ENCODE measurements at regions not wholly inside any gene's neighbourhood (a gene's known extent, or its start where the extent isn't known, plus 50 kb on each side); places are given as distances from the start of the nearest gene placed in this dataset.
A peak's percentile ranks its signal among the peaks of the same experiment; 100 is the strongest.

DNA sequence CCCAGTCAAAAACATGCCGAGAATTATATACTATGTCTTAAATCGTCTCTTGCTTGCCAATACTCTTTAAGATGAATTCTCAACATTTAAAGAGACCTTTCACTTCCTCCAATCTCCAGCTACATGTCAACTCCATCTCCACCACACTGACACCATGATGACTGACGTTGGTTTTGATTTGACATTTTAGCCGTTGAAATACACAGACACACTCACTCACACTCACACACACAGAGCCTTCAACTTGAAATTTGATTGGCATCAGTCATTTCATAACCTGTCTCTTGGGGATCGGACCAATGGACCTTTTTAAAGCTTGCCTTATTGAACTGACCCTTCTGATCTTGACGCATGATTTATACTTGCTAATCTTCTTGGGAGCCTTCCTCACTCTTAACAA, 230.8 kb upstream of the PIK3C3 start:
- intact Hi-C loops (cut with DNase I) = no loop called here
- H3K27me3 ChIP-seq (ENCODE audit: control insufficient read depth, insufficient read depth) = no peaks in the 10 kb centered on the region
- no peaks in the 10 kb centered on the region for H3K4me1 ChIP-seq (ENCODE audit: control insufficient read depth, insufficient read depth, low read length)
- no peak overlapping the region for H3K4me3 ChIP-seq (ENCODE audit: low read length)
- DNase-seq (no peak), ATAC-seq (no peak)
- WGBS = 85% methylated on average over 6 of the region's 6 CpGs
- no peaks in the 10 kb centered on the region for H3K9me3 ChIP-seq (ENCODE audit: control insufficient read depth, low read length)
- H3K27ac ChIP-seq (ENCODE audit: low read length) = no peak overlapping the region

DNA sequence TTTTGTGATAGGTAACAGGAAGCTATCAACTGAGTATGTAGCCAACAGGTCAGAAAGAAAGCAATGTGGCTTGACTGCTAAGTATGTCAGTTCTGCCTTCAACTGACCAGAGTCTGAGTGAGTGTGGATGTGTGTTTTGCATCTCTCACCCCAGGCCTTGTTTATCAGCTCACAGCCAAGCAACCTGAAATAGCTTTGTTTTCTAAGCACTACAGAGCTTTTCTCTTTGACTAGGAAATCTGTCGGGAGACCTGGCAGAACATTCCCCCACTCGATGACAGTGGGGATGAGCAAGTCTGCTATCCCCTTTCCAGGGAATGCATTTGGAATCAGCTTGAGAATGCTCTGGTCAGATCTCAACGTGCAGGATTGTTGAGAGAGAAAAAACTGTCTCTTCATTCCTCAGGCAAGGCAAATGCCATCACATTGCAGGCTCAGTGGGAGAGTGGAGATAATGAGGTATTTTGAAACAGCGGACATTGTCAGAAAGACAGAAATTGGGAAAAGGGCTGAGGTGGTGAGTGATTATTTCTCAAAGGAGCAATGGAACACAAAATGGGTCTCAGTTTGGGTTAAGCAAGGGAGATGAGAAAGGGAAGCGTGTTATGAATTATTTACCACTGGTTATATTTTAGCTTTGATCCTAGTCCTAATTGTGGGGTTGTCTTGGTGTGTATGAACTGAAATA, 233.8 kb upstream of the PIK3C3 start:
- Histone ChIP-seq H3K27ac (ENCODE audit: low read length) (no peak overlapping the region), H3K9me3 (ENCODE audit: control insufficient read depth, low read length) (no peaks in the 10 kb centered on the region), H3K27me3 (ENCODE audit: control insufficient read depth, insufficient read depth) (no peaks in the 10 kb centered on the region), H3K4me3 (ENCODE audit: low read length) (no peak overlapping the region), H3K4me1 (ENCODE audit: control insufficient read depth, insufficient read depth, low read length) (no peaks in the 10 kb centered on the region)
- ATAC-seq = peak; percentile 28 to 78
- WGBS = 41% methylated on average over 5 of the region's 5 CpGs
- peak in 1 of 3 donors; percentile 19 for DNase-seq
- intact Hi-C loops (cut with DNase I) = no loop called here

DNA sequence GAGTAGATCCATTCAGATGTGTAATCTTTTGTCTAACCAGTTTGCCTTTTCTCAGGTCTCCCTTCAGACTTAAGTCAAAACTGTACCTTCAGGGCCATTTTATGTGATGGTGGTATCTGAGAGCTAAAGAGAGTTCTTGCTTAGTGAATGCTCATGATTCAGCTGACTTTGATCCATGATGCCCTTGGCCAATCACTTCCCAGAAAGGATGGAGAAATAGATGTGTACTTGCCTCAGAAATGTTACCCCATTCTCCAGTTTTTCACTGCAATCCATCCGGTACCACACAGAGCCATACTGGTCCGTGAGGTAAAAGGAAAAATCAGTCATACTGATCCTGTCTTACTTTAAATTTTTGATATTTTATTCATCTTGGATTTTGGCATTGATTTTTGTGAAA, 234.8 kb upstream of the PIK3C3 start:
- no peak for DNase-seq
- intact Hi-C loops (cut with DNase I) = no loop called here
- 98% methylated on average over 2 of the region's 2 CpGs for WGBS

DNA sequence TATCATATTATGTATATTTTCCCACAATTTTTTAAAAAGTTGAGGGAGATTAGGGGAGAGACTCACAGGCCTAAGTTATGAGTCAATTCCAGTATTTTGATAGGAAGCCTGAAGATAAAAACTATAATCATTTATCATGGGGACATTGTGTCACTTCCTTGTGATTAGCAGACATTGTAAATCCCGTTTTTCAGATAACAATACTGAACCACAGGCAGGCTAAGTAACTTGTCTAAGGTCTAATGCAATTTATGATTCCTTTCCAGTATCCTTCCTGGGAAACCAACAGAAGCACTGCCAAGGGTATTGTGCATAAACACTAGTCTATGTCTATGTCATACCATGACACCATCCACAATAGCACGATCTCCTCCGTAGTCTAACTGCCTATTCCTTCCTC, 235.2 kb upstream of the PIK3C3 start:
- ATAC-seq (no peak), DNase-seq (no peak)
- intact Hi-C loops (cut with DNase I) = no loop called here
- WGBS = 30% methylated on average over 3 of the region's 3 CpGs
- H3K27me3 ChIP-seq (ENCODE audit: control insufficient read depth, insufficient read depth) = no peaks in the 10 kb centered on the region
- no peak overlapping the region for H3K27ac ChIP-seq (ENCODE audit: low read length)
- no peaks in the 10 kb centered on the region for H3K9me3 ChIP-seq (ENCODE audit: control insufficient read depth, low read length)
- H3K4me1 ChIP-seq (ENCODE audit: control insufficient read depth, insufficient read depth, low read length) = no peaks in the 10 kb centered on the region
- H3K4me3 ChIP-seq (ENCODE audit: low read length) = no peak overlapping the region

More for the DNA sequence above, 234.8 kb upstream of the PIK3C3 start:
- no peaks in the 10 kb centered on the region for H3K4me1 ChIP-seq (ENCODE audit: control insufficient read depth, insufficient read depth, low read length)
- no peaks in the 10 kb centered on the region for H3K27me3 ChIP-seq (ENCODE audit: control insufficient read depth, insufficient read depth)
- no peak for ATAC-seq
- H3K4me3 ChIP-seq (ENCODE audit: low read length) = no peak overlapping the region
- no peaks in the 10 kb centered on the region for H3K9me3 ChIP-seq (ENCODE audit: control insufficient read depth, low read length)
- H3K27ac ChIP-seq (ENCODE audit: low read length) = no peak overlapping the region

DNA sequence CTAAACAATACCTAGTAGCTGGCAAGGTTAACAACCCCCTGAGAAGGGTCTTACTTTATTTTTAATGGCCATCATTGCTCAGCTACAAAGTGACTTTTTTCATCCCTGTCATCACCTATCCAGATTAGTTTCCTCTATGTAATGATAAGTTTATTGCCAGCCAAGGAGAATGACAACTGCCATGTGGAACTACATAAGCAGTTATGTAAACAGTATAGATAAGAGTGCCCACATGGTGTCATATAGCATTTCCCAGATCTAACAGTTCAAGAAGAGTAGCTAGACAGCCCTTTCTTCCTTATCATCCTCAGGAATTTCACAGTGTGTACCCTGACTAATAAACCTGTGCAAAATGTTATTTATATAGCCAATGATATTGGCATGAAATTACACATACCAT, 240.2 kb upstream of the PIK3C3 start:
- no peak for DNase-seq

DNA sequence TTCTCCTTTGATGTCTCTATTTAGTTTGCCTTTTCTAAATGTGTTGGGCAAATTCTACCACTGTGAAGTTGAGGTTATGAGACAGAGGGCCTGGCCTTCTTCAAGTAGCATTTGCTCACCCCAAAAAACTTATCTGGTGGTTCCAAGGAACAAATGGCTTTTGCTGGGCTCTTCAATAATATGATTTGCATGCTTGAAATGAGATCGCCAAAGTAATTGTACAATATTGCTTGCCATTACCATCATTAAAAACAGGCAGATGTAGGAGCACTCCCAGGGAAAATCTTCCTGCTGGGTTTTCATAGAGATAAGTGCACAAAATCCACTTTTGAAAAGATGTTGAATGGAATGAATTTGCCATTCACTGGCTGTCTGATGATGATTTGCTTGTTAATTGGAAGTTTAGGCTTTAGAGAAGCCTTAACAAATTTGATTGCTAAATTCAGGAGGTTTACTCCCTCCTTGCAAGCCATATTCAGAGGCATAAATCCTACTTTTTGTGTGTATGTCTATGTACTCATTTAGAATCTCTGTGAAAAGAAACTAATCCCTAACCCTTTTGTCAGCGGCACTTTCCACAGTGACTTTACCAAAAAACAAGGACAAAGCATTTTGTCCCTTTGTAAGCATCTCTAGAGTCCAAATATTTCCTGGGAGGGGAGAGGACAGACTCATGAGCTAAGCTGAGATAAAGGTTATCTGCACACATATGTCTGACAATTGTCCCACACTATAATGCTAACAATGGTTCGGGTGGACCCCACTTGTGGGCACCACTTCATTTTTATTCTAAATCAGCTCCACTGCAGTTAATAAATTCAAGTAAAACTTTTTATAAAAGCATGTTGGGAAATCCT, 240.8 kb upstream of the PIK3C3 start:
- Histone ChIP-seq H3K27me3 (ENCODE audit: control insufficient read depth, insufficient read depth) (no peaks in the 10 kb centered on the region), H3K27ac (ENCODE audit: low read length) (no peak overlapping the region), H3K4me1 (ENCODE audit: control insufficient read depth, insufficient read depth, low read length) (no peaks in the 10 kb centered on the region), H3K4me3 (ENCODE audit: low read length) (no peak overlapping the region), H3K9me3 (ENCODE audit: control insufficient read depth, low read length) (no peaks in the 10 kb centered on the region)
- WGBS = 60% methylated on average over 3 of the region's 3 CpGs
- intact Hi-C loops (cut with DNase I) = no loop called here
- no peak for DNase-seq
- ATAC-seq = no peak

More for the DNA sequence above, 240.2 kb upstream of the PIK3C3 start:
- no peaks in the 10 kb centered on the region for H3K4me1 ChIP-seq (ENCODE audit: control insufficient read depth, insufficient read depth, low read length)
- no peaks in the 10 kb centered on the region for H3K27me3 ChIP-seq (ENCODE audit: control insufficient read depth, insufficient read depth)
- ATAC-seq = peak in 1 of 2 donors; percentile 50
- no peaks in the 10 kb centered on the region for H3K9me3 ChIP-seq (ENCODE audit: control insufficient read depth, low read length)
- no peak overlapping the region for H3K27ac ChIP-seq (ENCODE audit: low read length)
- no peak overlapping the region for H3K4me3 ChIP-seq (ENCODE audit: low read length)
- intact Hi-C loops (cut with DNase I) = no loop called here

DNA sequence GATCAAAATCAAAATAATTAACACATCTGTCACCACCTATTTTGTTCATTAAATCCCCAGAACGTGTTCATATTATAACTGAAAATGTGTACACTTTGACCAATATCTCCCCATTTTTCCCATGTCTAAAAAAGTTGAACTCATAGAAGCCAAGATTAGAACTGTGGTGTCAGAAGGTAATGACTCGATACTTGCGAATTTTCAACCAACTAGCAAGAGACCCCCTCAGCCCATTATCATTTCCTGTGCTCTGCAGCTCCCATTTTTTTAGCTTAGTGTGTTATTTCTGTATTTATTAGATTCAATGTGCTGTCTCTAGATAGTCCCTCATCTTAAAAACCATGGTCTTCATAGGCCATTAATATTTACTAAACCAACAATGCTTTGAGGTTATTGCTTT, 248.7 kb upstream of the PIK3C3 start:
- intact Hi-C loops (cut with DNase I) = no loop called here
- H3K9me3 ChIP-seq (ENCODE audit: control insufficient read depth, low read length) = no peaks in the 10 kb centered on the region
- ATAC-seq = no peak
- no peak overlapping the region for H3K27ac ChIP-seq (ENCODE audit: low read length)
- no peak for DNase-seq
- no peaks in the 10 kb centered on the region for H3K4me1 ChIP-seq (ENCODE audit: control insufficient read depth, insufficient read depth, low read length)
- 84% methylated on average over 3 of the region's 3 CpGs for WGBS
- no peaks in the 10 kb centered on the region for H3K27me3 ChIP-seq (ENCODE audit: control insufficient read depth, insufficient read depth)
- no peak overlapping the region for H3K4me3 ChIP-seq (ENCODE audit: low read length)

DNA sequence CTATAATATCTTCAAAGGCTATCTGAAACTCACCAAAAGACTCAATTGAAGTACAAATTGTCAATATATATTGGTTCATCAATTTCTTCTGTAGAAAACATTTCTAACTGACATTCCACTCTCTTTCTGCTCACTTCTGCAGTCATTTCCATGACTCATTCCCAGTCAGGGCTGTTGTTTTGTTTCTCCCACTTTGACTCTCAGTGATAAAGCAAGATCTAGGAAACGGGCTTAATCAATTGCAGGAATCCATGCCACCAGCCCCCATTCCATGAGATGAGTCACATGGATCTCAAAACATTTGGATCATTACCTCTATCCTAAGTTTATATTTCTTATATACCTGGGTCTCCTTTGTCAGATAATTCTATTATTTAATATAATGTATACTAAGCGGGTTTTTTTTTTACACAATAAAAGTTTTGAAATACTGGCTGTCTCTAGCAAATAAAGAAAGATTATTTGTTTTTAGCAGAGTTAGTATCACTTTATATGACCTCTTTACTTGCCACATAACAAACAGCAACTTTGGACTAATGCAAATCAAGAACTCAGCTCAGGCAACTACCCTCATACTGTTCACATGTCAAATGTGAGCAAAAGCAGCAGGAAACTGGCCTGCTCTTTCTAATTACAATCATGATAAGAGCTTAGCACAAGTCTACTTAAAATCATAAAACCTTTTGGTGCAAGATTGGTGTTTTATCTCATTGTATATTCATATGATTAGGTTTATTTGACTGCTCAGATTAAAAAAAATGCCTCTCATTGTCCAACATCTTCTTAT, 251.1 kb upstream of the PIK3C3 start:
- WGBS = 70% methylated on average over 2 of the region's 2 CpGs
- intact Hi-C loops (cut with DNase I) = no loop called here
- Histone ChIP-seq H3K9me3 (ENCODE audit: control insufficient read depth, low read length) (no peaks in the 10 kb centered on the region), H3K4me1 (ENCODE audit: control insufficient read depth, insufficient read depth, low read length) (no peaks in the 10 kb centered on the region), H3K4me3 (ENCODE audit: low read length) (no peak overlapping the region), H3K27ac (ENCODE audit: low read length) (no peak overlapping the region), H3K27me3 (ENCODE audit: control insufficient read depth, insufficient read depth) (no peaks in the 10 kb centered on the region)
- DNase-seq = no peak
- ATAC-seq = no peak

DNA sequence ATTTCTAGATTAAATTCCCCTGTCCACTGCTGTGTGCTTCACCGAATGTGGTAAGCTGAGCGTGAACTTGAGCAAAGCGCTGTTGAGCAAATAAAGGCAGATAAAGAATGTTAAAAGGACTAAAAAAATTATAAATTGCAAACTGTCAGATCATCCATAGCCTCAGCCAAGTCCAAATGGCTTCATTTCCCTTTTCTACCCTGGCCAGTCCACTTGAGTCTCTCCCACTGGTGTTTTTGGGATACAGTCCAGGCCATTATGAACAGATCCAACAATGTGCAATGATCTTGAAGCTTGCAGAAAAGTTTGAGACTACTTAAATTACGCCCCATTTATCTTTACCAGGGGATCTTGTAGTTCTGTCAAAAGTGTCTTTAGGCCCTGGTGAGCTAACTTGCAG, 254.6 kb upstream of the PIK3C3 start:
- no peaks in the 10 kb centered on the region for H3K27me3 ChIP-seq (ENCODE audit: control insufficient read depth, insufficient read depth)
- no peaks in the 10 kb centered on the region for H3K9me3 ChIP-seq (ENCODE audit: control insufficient read depth, low read length)
- no peaks in the 10 kb centered on the region for H3K4me1 ChIP-seq (ENCODE audit: control insufficient read depth, insufficient read depth, low read length)
- ATAC-seq (no peak), DNase-seq (no peak)
- intact Hi-C loops (cut with DNase I) = no loop called here
- H3K4me3 ChIP-seq (ENCODE audit: low read length) = no peak overlapping the region
- WGBS = 67% methylated on average over 4 of the region's 4 CpGs
- no peak overlapping the region for H3K27ac ChIP-seq (ENCODE audit: low read length)

DNA sequence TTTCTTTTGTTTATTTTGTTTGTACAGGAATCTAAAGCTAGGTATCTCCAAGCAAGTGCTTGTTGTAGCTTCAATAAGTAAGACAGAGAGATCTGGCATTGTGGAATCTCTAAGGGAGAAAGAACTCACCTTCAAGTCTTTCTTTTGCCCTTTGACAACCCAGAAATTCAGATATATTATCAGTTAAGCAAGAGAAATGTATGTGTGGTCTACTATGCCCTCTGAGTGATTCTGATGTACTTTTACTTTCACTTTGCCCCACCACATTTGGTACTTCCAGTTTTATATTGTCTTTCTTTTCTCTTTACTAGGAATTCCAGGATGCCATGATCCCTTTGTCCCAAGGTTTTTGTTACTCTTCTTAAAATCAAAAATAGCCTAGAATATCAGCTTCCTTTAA, 259.6 kb upstream of the PIK3C3 start:
- no peaks in the 10 kb centered on the region for H3K27me3 ChIP-seq (ENCODE audit: control insufficient read depth, insufficient read depth)
- no peaks in the 10 kb centered on the region for H3K9me3 ChIP-seq (ENCODE audit: control insufficient read depth, low read length)
- ATAC-seq (no peak), DNase-seq (no peak)
- peaks cover 2% of the 10 kb centered on the region for H3K4me1 ChIP-seq (ENCODE audit: control insufficient read depth, insufficient read depth, low read length)
- intact Hi-C loops (cut with DNase I) = no loop called here
- H3K4me3 ChIP-seq (ENCODE audit: low read length) = peak overlapping the region; percentile 15
- H3K27ac ChIP-seq (ENCODE audit: low read length) = no peak overlapping the region

DNA sequence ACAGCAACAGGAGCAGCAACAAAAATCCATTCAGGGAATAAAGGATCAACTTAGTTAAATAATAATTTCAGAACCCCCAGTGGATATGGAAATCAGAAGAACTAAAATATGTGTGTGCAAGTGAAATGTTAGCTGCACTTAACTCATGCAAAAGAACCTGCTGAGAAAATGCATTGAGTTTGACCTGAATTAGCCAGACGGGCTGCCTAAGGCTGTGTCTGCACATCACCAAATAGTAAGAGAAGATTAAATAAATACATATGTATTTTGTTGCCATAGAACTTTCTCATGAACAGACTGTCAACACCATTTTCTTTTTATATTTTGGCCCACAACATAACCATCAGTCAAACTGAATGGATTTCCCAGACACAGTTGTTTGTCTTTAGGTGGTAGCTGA, 262.0 kb upstream of the PIK3C3 start:
- ATAC-seq (no peak), DNase-seq (no peak)
- intact Hi-C loops (cut with DNase I) = no loop called here
- Histone ChIP-seq H3K27ac (ENCODE audit: low read length) (no peak overlapping the region), H3K9me3 (ENCODE audit: control insufficient read depth, low read length) (no peaks in the 10 kb centered on the region), H3K4me1 (ENCODE audit: control insufficient read depth, insufficient read depth, low read length) (peaks cover 2% of the 10 kb centered on the region), H3K4me3 (ENCODE audit: low read length) (no peak overlapping the region), H3K27me3 (ENCODE audit: control insufficient read depth, insufficient read depth) (no peaks in the 10 kb centered on the region)
- WGBS = 86% methylated on average over 1 of the region's 1 CpG
